ENCODE measurements at regions not wholly inside any gene's neighbourhood (a gene's known extent, or its start where the extent isn't known, plus 50 kb on each side); places are given as distances from the start of the nearest gene placed in this dataset.
"Not testable (repeated sequence)": the region's sequence is repeated elsewhere in the genome, so short reads cannot be mapped to it uniquely, and the experiment has no call there.

DNA sequence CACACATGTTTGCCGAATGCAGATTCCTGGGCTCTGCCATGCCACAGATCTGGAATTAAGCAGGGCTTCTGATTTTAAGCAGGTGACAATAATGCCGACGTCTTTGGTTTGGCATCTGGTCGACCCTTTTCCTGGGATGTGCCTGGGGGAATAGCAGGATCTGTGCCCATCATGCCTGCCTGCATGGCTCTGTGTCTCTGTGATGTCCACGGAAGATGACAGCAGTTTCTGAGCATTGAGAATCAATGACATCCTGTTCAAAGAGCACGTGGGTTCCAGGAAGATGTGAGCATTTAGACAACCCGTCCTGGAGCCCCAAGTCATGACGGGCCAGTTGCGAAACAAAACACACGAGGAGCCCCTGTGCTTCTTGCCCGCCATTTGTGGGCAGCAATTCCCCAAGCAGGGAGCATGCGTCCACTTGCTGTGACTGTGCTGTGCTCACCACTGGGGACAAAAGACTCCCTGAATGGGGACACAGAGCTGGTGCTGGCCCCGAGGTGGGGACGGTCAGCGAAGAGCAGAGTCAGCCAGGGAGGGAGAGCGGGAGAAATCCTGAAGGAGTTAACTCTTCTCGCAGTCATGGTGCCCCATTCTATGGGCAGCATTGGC lies 110.1 kb downstream of the ERMARD start:
- peak in 2 of 10 donors; percentile 5 to 57 for DNase-seq
- intact Hi-C loops (cut with DNase I), result no loop called here

DNA sequence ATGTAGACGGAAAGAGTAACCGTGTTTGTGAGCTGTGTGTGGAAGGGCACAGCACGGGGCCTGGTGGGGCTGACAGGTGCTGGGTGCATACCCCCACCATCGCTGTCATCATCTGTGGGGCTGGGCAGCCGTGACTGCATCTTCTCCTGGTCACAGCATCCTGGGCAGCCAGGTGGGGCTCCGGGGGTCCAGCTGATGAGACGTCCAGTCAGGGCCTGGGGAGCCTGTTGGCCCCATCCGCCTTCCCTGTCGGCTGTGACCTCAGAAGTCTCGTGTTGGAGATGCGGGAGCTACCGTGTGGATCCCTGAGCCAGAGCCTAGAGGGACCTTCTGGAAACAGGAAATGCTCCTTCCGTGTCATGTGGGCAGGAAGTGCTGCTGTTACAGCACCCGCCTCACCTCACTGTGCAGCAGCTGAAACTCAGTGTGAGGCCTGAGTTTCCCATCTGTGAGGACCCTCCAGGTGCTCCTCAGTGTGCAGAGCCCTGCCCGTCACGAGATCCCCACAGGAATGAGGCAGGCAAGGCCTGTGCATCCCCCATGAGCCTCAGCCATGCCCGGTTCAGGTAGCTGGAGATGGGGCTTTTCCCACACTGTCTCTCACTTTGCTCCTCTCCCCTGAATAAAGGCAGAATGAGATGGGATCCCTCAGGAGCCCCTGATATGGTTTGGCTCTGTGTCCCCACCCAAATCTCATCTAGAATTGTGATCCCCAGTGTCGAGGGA lies 108.7 kb downstream of the ERMARD start:
- intact Hi-C loops (cut with DNase I), result no loop called here

DNA sequence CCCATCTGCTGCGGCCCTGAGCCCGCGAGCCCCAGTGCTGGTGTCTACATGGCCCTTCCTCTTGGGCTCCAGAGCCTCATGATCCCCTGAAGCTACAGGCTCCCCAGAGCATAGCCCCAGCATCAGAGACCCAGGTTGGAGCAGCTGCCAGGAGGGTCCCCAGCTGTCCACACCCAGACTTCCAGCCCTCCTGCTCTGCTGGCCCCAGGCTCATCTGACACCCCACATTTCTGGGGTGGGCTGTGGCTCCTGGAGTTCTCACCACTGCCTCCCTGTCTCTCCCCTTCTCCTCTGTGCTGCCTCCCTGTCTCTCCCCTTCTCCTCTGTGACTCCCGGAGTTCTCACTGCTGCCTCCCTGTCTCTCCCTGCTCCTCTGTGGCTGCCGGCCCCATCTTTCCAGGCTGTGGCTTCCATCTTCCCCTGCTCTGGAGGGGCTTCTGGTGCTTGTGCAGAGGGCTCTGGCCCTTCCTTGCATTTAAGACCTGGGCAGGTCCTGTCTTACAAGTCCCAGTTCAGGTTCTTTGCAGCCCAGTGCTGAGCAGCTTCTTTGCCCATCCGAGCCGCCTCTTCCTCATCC lies 108.1 kb downstream of the ERMARD start:
- intact Hi-C loops (cut with DNase I), result no loop called here
- peak in 1 of 10 donors; percentile 37 for DNase-seq

More for the DNA sequence above, 108.7 kb downstream of the ERMARD start:
- peak in 2 of 10 donors; percentile 9 to 81 for DNase-seq

DNA sequence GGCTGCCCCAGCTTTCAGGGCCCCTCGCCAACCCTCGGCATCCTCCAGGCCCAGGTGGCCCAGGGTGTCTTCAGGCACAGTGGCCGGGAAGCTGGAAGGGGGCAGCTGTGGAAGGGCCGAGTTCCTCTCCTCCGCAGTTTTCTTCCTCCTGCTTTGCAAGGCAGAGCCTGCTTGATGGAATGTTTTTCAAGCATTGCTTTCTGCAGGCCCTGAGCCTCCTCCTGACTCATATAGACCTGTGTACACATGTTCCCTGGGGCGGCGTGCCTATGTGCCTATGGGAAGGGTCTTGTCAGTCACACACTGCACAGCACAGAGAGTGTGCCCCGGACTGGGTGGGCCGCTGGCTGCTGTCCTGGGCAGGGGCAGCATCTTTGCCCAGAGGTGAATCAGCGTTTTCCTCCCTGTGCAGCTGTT lies 107.5 kb downstream of the ERMARD start:
- peak in 1 of 10 donors; percentile 75 for DNase-seq
- intact Hi-C loops (cut with DNase I), result no loop called here

DNA sequence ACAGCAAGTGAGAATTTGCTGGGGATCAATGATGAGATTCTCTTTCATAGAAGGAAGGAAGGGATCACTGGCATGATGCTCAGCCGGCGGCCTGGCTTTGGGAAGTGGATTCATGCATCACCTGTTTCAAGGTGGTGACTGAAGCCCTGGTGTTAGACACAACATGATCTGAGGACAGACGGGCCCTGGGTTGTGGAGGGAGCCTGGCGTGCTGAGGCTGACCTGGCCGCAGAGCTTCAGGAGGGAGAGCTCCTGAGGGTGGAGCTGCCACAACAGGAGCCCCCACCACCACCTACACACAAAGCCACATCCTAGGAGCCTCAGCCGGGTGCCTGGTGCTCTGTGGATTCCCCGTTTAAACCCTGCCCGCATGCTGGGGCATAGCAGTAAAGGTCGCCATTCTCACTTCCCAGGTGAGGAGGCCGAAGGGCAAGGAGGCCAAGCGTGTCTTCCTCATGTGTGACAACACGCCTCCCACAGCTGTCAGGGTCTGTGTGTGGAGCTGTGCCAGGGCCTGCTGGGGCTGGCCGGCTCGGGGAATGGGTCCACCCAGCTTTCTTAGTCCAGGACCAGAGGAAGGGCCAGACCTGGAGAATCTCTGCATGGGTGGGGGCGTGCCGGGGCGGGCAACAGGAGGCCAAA lies 107.0 kb downstream of the ERMARD start:
- peak in 3 of 10 donors; percentile 9 to 55 (median 53) for DNase-seq
- intact Hi-C loops (cut with DNase I), result no loop called here

DNA sequence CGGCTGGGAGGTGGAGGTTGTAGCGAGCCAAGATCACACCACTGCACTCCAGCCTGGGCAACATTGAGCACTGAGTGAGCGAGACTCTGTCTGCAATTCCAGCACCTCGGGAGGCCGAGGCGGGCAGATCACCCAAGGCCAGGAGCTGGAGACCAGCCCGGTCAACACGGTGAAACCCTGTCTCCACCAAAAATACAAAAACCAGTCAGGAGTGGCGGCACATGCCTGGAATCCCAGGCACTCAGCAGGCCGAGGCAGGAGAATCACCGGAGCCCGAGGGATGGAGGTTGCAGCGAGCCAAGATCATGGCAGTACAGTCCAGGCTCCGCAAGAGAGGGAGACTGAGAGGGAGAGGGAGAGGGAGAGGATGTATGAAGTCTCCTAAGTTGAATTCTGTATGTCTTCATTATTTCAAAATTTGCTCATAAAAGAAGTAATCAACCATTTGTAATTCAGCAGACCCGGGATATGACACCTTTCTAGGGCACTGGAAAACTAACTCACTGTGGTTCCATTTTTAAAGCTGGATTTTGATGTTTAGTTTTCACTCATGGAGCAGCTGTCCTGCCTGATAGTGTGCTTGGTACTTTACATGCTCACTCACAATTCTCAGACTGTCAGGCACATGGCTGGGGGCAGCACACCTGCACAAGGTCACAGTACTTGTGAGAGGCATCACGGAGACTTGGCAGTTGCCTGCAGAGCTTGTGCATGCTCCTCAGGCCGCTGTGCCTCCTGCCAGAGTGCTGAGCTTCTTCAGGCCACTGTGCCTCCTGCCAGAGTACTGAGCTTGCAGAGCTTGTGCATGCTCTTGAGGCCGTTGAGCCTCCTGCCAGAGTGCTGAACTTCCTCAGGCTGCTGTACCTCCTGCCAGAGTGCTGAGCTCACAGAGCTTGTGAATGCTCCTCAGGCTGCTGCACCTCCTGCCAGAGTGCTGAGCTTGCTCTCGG lies 106.2 kb downstream of the ERMARD start:
- intact Hi-C loops (cut with DNase I), result no loop called here
- DNase-seq, result peak in 1 of 10 donors; percentile 12

DNA sequence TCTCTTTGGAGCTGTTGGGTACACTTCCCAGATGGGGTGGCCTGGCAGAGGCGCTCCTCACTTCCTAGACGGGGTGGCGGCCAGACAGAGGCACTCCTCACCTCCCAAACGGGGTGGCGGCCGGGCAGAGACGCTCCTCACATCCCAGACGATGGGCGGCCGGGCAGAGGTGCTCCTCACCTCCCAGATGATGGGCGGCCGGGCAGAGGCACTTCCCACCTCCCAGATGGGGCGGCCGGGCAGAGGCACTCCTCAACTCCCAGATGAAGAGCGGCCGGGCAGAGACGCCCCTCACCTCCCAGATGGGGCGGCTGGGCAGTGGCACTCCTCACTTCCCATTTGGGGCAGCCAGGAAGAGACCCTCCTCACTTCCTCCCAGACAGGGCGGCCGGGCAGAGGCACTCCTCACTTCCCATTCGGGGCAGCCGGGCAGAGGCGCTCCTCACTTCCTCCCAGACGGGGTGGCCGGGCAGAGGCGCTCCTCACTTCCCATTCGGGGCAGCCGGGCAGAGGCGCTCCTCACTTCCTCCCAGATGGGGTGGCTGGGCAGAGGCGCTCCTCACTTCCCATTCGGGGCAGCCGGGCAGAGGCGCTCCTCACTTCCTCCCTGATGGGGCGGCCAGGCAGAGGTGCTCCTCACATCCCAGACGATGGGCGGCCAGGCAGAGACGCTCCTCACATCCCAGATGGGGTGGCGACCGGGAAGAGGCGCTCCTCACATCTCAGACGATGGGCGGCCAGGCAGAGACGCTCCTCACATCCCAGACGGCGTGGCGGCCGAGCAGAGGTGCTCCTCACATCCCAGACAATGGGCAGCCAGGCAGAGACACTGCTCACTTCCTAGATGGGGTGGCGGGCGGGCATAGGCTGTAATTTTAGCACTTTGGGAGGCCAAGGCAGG lies 105.3 kb downstream of the ERMARD start:
- intact Hi-C loops (cut with DNase I), result not testable (repeated sequence)
- peak in 2 of 10 donors; percentile 4 to 59 for DNase-seq

DNA sequence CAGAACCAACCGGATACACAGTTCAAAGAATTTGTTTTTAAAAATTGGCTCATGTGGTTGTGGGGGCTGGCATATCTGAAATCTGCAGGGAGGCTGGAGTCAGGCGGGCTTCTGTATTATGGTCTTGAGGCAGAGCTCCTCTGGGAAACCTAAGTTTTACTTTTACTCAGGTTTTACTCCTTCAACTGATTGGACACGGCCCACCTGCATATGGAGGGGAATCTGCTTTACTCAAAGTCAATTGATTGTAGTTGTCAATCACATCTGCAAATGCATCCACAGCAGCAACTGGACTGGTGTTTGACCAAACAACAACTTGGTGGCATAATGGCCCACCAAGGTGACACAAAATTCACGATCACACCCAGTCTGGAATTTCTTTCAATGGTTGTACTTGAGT lies 103.4 kb downstream of the ERMARD start:
- intact Hi-C loops (cut with DNase I), result no loop called here
- DNase-seq, result peak in 1 of 10 donors; percentile 25

DNA sequence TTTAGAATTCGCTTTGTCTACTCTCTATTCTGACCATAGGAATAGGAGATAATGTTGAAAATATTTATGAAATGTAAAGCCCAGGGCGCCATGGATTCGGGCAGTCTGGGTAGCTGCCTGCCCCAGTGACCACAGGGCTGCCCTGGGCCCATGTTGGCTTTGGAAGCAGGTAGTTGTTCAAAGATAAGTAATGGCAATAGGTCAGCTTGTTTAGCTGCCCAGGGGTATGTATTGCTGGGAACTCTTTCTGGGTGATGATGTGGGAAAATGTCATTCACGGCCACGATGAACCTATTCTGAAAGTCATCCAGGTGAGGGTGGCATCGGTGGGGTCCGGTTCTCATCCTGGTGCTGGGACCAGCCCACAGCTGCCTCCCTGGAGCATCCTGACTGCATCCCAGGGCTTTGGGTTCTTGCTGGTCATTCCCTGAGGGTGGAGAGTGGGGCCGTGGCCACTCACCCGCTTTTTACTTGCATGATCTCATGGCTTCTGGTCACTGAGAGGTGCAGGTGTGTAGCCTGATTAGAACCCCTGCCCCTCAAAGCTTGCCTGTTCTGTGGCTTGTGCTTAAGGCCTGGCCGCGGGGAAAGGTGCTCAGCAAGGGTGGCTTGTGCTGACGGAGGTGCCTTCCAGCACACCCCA lies 102.8 kb downstream of the ERMARD start:
- peak in 2 of 10 donors; percentile 12 to 49 for DNase-seq
- intact Hi-C loops (cut with DNase I), result no loop called here

DNA sequence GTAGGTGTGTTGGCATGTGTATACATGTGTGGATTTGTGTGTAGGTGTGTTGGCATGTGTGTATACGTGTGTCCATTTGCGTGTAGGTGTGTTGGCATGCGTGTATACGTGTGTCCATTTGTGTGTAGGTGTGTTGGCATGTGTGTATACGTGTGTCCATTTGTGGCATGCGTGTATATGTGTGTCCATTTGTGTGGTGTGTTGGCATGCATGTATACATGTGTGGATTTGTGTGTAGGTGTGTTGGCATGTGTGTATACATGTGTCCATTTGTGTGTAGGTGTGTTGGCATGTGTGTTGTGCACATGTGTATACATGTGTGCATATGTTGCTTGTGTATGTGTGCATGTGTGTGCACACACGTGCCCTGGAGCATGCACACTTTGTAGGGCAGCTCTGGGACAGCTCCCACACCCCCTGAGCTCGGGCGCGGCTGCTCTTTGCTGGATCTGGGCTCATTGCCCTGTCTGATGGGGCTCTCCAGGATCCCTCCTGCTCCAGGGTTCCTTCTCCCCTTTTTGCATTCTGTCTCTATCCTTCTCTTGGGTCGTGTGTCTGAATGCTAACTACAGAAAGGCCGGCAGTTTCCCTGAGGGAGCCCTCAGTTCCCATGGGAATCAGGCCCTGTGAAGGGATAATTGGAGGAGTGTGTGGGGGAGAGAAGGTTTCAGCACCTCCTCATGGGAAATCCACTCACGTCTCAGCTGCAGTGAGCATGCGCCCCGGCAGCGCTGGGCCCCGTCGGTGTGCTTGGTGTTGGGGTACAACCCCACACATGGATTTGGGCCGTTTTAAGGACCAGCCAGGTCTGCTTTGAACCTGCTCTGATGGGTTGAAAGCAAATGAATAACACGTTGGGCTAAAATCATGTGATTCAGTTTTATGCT lies 102.0 kb downstream of the ERMARD start:
- peak in 2 of 10 donors; percentile 63 to 65 for DNase-seq

DNA sequence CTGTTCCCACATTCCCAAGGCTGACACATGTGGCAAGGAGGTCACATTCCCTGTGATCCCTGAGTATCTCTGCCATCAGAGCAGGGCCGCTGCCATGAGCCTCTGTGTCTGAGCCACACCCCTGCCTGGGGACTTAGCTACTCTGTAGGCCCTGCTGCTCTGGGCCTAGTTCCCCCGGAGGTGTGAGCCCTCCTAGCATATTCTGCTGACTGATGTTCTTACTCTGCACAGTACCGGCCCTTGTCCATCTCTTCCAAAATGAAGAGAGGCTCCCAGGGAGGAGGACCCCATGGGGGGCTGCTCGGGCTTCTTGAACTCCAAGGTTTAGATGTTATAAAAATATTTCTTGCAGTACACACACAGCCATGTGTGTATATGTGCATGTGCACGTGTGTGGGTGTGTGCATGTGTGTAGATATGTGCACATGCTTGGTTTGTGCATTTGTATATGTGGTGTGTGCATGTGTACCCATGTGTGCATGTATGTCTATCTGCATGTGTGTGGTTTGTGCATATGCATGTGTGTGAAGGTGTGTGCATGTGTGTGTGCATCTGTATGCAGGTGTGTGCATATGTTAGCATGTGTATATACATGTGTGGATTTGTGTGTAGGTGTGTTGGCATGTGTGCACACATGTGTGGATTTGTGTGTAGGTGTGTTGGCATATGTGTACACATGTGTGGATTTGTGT lies 101.2 kb downstream of the ERMARD start:
- intact Hi-C loops (cut with DNase I), result no loop called here
- DNase-seq, result peak in 2 of 10 donors; percentile 5 to 52

More for the DNA sequence above, 102.0 kb downstream of the ERMARD start:
- intact Hi-C loops (cut with DNase I), result no loop called here

DNA sequence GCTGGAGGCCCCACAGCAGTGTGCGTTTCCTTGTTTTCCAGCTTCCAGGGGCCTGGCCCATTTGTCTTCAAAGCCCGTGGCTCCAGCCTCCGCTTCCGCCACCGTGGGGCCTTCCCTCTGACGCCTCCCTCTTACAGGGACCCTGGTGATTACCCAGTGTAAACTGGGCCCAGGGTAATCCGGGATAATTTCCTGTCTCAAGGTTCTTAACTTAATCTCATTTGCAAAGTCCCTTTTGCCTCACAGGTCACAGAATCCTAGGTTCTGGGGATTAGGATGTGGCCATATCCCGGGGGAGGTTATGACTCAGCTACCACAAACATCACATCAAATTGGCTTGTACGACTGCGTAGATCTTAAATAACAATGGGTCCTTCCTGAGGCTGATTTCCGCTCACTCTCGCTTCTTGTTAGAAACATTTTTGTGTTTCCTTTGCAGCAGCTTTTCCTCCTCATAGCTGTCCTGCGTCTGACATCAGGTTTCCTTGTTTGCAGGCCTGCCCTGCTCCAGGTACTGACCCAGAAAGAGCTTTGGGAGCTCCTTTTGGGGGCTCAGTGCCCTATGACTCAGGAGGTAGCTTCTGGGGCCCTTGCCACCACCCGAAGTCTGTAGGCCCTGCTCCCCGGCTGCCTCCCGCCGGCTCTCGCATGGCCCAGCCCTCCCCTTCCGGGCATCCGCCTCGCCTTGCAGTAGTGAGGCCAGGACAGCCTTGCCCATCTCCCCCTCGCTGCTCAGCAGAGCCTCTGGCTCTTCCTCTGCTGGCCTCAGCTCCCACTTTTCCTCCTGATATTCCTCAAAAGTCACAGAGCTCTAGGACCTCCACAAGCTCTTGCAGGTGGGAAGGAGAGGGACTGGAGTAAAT lies 100.5 kb downstream of the ERMARD start:
- DNase-seq, result peak in 3 of 10 donors; percentile 3 to 59 (median 45)
- intact Hi-C loops (cut with DNase I), result no loop called here

DNA sequence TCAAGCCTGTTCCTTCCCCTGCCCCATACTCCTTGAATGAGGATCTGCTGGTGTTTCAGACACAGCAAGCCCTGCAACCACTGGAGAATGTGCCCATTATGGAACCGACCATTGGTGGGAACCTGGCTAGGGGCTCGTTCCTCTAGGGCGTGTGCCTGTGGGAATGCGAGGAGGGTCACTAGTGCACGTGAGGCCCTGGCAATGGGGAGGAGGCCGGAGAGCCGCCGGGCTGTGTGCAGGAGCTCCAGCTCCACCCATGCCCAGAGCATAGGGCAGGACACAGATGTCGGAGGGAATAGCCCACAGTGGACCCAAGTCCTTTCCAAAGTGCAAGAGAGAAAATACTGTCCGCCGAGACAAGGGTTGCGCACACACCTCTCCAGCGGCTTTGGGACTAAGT lies 99.3 kb downstream of the ERMARD start:
- intact Hi-C loops (cut with DNase I), result no loop called here
- peak in 3 of 10 donors; percentile 7 to 61 (median 56) for DNase-seq

DNA sequence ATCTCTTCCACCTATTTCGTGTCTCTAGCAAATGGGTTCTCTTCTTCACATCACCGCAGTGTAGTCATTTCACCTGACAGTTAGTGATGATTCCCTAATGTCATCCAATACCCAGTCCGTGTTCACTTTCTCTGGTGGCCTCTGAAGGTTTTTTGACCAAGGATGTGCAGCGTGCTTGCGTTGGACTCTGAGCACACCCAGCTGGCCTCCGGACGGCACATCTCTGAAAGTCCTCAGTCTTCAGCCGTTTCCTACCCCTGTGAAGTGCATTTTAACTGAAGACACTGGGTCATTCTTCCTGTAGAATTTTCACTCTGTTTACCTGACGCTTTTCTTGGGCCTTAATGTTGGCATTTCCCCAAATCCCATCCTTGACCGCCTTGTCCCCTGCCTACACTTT lies 98.7 kb downstream of the ERMARD start:
- intact Hi-C loops (cut with DNase I), result no loop called here
- peak in 2 of 10 donors; percentile 10 to 43 for DNase-seq

DNA sequence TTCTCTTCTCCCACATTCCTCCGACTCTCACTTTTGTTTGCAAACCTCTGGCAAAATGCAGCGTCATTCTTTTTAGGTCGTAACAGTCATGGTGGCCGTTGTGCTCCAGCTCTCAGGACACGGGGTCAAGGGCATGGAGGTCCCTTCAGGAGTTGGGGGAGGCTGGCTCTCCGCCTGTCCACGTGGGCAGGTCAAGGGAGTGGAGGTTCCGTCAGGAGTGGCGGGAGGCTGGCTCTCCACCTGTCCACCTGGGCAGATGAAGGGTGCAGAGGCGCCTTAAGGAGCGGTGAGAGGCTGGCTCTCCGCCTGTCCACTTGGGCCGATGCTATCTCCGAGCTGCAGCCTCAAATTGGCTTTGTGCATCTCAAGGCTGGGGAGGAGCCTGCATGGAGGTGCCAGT lies 98.0 kb downstream of the ERMARD start:
- intact Hi-C loops (cut with DNase I), result no loop called here

DNA sequence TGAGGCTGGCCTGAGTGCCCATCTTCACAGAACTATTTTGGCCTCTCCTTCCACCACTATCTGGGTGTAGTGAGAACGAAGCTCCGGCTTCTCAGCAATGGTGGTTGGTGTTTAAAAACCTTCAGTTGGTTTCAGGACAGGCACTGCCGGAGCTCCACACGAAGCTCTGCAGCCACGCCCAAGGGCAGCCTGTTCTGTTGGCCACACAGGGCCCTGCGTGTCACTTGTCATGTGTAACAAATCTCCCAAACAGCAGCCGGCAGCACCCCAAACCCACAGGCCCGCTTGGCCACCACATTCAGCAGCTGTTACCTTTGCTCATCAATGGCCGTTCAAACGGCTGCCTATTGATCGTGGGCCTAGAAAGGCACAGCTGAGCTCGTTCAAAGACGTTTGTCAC lies 97.5 kb downstream of the ERMARD start:
- intact Hi-C loops (cut with DNase I), result no loop called here
- peak in 2 of 10 donors; percentile 63 to 64 for DNase-seq

More for the DNA sequence above, 98.0 kb downstream of the ERMARD start:
- DNase-seq, result peak in 4 of 10 donors; percentile 8 to 80 (median 64)

All from posterior cingulate gyrus (tissue), 11 donors.